ENCODE measurements at regions not wholly inside any gene's neighbourhood (a gene's known extent, or its start where the extent isn't known, plus 50 kb on each side); places are given as distances from the start of the nearest gene placed in this dataset.

DNA sequence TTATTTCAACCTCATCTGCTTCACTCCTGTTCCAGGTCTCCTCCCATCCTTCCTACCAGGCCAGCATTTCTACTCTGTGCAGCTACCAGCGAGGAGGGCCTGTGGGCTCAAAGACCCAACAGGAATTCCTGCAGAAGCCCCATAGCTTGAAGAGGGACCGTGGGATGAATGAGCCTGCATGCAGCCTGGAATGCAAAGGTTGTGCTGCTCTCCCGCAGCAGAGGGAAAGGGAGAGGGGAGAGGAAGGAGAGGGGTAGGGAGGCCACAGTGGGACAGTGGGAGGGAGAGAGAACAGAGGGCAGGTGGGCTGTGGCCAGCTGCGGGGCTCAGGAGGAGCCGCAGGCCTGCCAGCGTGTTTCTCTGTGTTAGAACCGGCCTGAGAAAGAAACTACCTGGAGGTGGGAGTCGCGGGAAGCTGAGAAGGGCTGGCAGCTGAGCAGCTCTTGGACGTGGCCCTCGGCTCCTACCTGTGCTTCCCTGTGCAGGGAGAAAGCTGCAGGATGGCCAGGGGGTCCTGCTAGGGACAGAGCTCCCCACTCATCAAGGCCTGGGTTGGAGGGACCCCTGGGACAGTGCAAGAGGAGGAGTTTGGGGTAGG, 66.1 kb upstream of the MLN start:
- TF ChIP-seq CTCF (IDR thresholded peaks at IDR 0.05; ENCODE audit: unreplicated experiment) = no peak
- DNase-seq = no peak
- no peak overlapping the region for H3K4me3 Mint-ChIP-seq (ENCODE audit: low read depth, unreplicated experiment)
- no peaks in the 10 kb centered on the region for H3K4me1 Mint-ChIP-seq (ENCODE audit: low read depth, unreplicated experiment)
- no peak overlapping the region for H3K27ac Mint-ChIP-seq (ENCODE audit: unreplicated experiment)
- peaks cover 2% of the 10 kb centered on the region for H3K9me3 Mint-ChIP-seq (ENCODE audit: low read depth, unreplicated experiment)
- no TSS peak for BruUV-seq (replicated peaks)
- no peaks in the 10 kb centered on the region for H3K36me3 Mint-ChIP-seq (ENCODE audit: insufficient read depth, unreplicated experiment)
- H3K27me3 Mint-ChIP-seq (ENCODE audit: unreplicated experiment) = peaks cover 100% of the 10 kb centered on the region
- intact Hi-C loops (cut with micrococcal nuclease; ENCODE audit: unreplicated experiment) = no loop called here
- CTCF ChIA-PET = no interaction called here

DNA sequence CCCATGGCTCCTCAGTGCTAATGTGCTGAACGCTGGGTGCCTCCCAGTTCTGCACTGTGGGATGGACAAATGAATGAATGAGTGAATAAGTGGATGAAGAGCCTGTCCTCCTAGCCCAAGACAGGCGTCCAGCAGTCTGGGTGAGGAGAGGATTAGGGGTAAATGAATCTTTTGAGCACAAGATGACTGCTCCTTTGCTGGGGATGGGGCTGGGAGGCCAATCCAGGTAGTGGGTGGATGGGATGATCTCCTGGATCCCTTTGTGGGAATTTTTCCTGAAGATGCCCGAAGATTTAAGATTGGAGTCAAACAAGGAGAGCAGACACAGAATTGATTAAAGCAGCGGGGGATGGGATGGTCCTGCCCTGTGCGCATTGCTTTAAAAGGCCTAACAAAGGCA, 65.3 kb upstream of the MLN start:
- Mint-ChIP-seq H3K4me3 (ENCODE audit: low read depth, unreplicated experiment) (no peak overlapping the region), H3K27ac (ENCODE audit: unreplicated experiment) (no peak overlapping the region), H3K36me3 (ENCODE audit: insufficient read depth, unreplicated experiment) (no peaks in the 10 kb centered on the region), H3K4me1 (ENCODE audit: low read depth, unreplicated experiment) (no peaks in the 10 kb centered on the region), H3K27me3 (ENCODE audit: unreplicated experiment) (peaks cover 100% of the 10 kb centered on the region), H3K9me3 (ENCODE audit: low read depth, unreplicated experiment) (peaks cover 2% of the 10 kb centered on the region)
- no TSS peak for BruUV-seq (replicated peaks)
- CTCF ChIA-PET = no interaction called here
- TF ChIP-seq CTCF (IDR thresholded peaks at IDR 0.05; ENCODE audit: unreplicated experiment) = no peak
- intact Hi-C loops (cut with micrococcal nuclease; ENCODE audit: unreplicated experiment) = no loop called here
- no peak for DNase-seq

DNA sequence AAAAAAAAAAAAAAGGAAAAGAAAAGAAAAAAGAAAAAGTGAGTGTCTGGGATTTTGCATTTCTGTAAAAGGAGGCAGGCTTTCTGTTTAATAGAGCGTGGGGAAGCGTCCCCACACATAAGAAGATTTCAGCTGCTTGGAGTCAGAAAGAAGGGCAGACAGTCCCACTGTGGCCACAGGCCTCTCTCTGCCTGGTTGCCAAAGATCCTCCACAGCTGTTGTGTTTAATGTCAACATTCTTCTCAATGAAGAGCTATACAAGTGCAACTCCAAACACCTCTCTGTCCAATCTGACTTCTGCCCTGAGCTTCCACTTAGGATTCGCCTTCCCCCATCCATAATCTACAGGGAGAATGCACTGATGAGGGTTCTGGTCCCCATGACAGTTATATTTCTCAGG, 64.3 kb upstream of the MLN start:
- H3K9me3 Mint-ChIP-seq (ENCODE audit: low read depth, unreplicated experiment) = peaks cover 2% of the 10 kb centered on the region
- intact Hi-C loops (cut with micrococcal nuclease; ENCODE audit: unreplicated experiment) = no loop called here
- TF ChIP-seq CTCF (IDR thresholded peaks at IDR 0.05; ENCODE audit: unreplicated experiment) = no peak
- no peaks in the 10 kb centered on the region for H3K36me3 Mint-ChIP-seq (ENCODE audit: insufficient read depth, unreplicated experiment)
- CTCF ChIA-PET = interaction anchor here (0.8 kb wide), 1 partner anchor 14 kb away, joined by 4 read pairs; no protein-coding TSS in a partner anchor
- no peak for DNase-seq
- no TSS peak for BruUV-seq (replicated peaks)
- no peak overlapping the region for H3K27ac Mint-ChIP-seq (ENCODE audit: unreplicated experiment)
- H3K4me1 Mint-ChIP-seq (ENCODE audit: low read depth, unreplicated experiment) = no peaks in the 10 kb centered on the region
- no peak overlapping the region for H3K4me3 Mint-ChIP-seq (ENCODE audit: low read depth, unreplicated experiment)
- H3K27me3 Mint-ChIP-seq (ENCODE audit: unreplicated experiment) = peaks cover 100% of the 10 kb centered on the region

DNA sequence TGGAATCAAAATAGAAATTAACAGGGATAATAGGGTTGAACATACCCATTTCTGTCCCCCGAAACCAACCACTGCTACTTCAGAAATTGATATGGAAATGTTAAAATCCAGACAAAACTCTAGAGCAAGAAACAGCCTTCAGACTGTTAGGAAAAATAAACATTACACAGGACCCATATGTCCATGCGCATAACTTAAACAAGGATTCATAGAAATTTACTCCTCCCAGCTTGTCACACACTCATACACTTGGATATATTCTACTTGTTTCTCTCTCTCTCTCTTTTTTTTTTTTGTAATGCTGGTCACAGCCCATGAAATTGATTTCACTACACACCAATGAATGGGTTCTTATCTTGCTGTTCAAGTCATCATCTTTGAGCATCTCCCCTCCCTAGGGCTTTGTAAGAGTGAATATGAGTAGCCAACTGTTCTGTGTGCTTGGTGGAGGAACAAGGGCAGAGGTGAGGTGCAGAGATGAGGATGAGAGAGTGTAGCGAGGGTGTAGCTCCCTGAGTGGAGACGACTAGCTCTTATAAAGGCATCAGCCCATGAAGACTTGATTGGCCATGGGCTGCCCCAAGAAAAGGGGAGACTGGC, 61.8 kb upstream of the MLN start:
- no peak overlapping the region for H3K4me3 Mint-ChIP-seq (ENCODE audit: low read depth, unreplicated experiment)
- CTCF ChIA-PET = interaction anchor here (0.6 kb wide), 2 partner anchors 123 to 550 kb away, joined by 4 to 5 read pairs; no protein-coding TSS in a partner anchor
- intact Hi-C loops (cut with micrococcal nuclease; ENCODE audit: unreplicated experiment) = no loop called here
- H3K27ac Mint-ChIP-seq (ENCODE audit: unreplicated experiment) = no peak overlapping the region
- no peak for TF ChIP-seq CTCF (IDR thresholded peaks at IDR 0.05; ENCODE audit: unreplicated experiment)
- H3K27me3 Mint-ChIP-seq (ENCODE audit: unreplicated experiment) = peaks cover 100% of the 10 kb centered on the region
- no peak for DNase-seq
- no peaks in the 10 kb centered on the region for H3K36me3 Mint-ChIP-seq (ENCODE audit: insufficient read depth, unreplicated experiment)
- BruUV-seq (replicated peaks) = no TSS peak
- no peaks in the 10 kb centered on the region for H3K4me1 Mint-ChIP-seq (ENCODE audit: low read depth, unreplicated experiment)
- peaks cover 2% of the 10 kb centered on the region for H3K9me3 Mint-ChIP-seq (ENCODE audit: low read depth, unreplicated experiment)

All from Calu3 (cell line).